ENCODE measurements at regions not wholly inside any gene's neighbourhood (a gene's known extent, or its start where the extent isn't known, plus 50 kb on each side); places are given as distances from the start of the nearest gene placed in this dataset.

DNA sequence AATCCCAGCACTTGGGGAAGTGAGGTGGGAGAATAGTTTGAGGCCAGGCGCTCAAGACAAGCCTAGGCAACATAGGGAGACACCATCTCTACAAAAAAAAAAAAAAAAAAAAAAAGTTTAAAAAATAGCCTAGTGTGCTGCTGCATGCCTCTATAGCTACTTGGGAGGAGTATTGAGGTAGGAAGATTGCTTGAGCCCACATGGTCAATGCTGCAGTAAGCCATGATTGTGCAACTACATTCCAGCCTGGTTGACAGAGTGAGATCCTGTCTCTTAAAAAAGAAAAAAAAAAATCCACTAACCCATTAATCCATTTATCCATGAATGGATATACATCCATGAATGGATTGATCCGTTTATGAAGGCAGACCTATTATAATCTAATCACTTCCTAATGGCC, 1064.6 kb upstream of the EYS start (continued):
- TF ChIP-seq, protein P1, sequence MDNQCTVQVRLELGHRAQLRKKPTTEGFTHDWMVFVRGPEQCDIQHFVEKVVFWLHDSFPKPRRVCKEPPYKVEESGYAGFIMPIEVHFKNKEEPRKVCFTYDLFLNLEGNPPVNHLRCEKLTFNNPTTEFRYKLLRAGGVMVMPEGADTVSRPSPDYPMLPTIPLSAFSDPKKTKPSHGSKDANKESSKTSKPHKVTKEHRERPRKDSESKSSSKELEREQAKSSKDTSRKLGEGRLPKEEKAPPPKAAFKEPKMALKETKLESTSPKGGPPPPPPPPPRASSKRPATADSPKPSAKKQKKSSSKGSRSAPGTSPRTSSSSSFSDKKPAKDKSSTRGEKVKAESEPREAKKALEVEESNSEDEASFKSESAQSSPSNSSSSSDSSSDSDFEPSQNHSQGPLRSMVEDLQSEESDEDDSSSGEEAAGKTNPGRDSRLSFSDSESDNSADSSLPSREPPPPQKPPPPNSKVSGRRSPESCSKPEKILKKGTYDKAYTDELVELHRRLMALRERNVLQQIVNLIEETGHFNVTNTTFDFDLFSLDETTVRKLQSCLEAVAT (IDR thresholded peaks at IDR 0.05), result no peak
- no peak for TF ChIP-seq JUND (IDR thresholded peaks at IDR 0.05; ENCODE audit: low read depth, low read length)
- no peak for TF ChIP-seq IKZF2 (IDR thresholded peaks at IDR 0.05)
- TF ChIP-seq STAT3 (IDR thresholded peaks at IDR 0.05; ENCODE audit: low read depth, low read length), result no peak

DNA sequence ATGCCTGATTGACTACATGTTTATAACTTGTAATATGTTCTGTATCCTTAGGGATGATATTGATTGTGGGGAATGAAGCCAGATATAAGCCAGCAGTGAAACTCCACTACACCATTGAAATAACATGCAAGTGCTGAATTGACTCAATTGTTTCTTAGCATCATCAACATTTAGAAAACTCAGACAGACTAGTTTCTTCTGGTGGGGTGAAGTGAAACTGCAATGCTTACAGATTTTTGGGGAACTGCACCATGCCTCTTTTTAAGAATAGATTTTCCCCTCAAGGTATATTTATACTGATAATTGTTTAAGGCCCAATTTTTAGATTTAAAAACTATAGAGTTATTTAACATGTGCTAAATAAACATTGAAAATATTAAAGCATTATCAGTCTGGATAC, 1044.6 kb upstream of the EYS start:
- Histone ChIP-seq H3K27me3 (replicated peaks in 1 of 2; ENCODE audit: control insufficient read depth in 2 of 2, insufficient read depth in 2 of 2, low read length in 1 of 2) (no peaks in the 10 kb centered on the region), H3K9ac (ENCODE audit: control insufficient read depth, insufficient read depth, low read length) (no peak overlapping the region), H3K79me2 (ENCODE audit: control insufficient read depth, insufficient read depth, low read length) (no peaks in the 10 kb centered on the region), H3K27ac (ENCODE audit: control insufficient read depth, insufficient read depth) (no peak overlapping the region), H2AFZ (ENCODE audit: control insufficient read depth, low read depth, low read length) (no peak overlapping the region), H4K20me1 (ENCODE audit: control insufficient read depth, insufficient read depth) (no peaks in the 10 kb centered on the region), H3K36me3 (ENCODE audit: control insufficient read depth in 2 of 2, insufficient read depth in 2 of 2, low read length in 1 of 2) (no peaks in the 10 kb centered on the region), H3K4me2 (ENCODE audit: control insufficient read depth, insufficient read depth) (no peak overlapping the region), H3K9me3 (replicated peaks; ENCODE audit: control insufficient read depth, insufficient read depth, low read length) (no peaks in the 10 kb centered on the region), H3K4me3 (no peak overlapping the region), H3K4me1 (ENCODE audit: control insufficient read depth, insufficient read depth, low read length) (no peaks in the 10 kb centered on the region)
- ATAC-seq (no peak), FAIRE-seq (no peak), DNase-seq (ENCODE audit: low read depth, low spot score) (no peak)
- no TSS peak for BruUV-seq (replicated peaks)
- RAD21 ChIA-PET (ENCODE audit: unreplicated experiment), result no interaction called here
- intact Hi-C loops (cut with micrococcal nuclease; ENCODE audit: unreplicated experiment), result no loop called here
- SMC1A ChIA-PET (ENCODE audit: uncharacterized antibody, unreplicated experiment), result no interaction called here
- in situ Hi-C loops (cut with MboI), result no loop called here
- POLR2A ChIA-PET, result no interaction called here
- CTCF ChIA-PET, result no interaction called here
- TF ChIP-seq HDAC2 (IDR thresholded peaks at IDR 0.05) (no peak), NFIC (IDR thresholded peaks at IDR 0.05; ENCODE audit: low read depth, low read length) (no peak), KLF5 (IDR thresholded peaks at IDR 0.05; ENCODE audit: partially characterized antibody) (no peak), IKZF2 (IDR thresholded peaks at IDR 0.05) (no peak), CBFB (IDR thresholded peaks at IDR 0.05; ENCODE audit: low read depth) (no peak), PAX8 (IDR thresholded peaks at IDR 0.05) (no peak)
- TF ChIP-seq, protein P2, sequence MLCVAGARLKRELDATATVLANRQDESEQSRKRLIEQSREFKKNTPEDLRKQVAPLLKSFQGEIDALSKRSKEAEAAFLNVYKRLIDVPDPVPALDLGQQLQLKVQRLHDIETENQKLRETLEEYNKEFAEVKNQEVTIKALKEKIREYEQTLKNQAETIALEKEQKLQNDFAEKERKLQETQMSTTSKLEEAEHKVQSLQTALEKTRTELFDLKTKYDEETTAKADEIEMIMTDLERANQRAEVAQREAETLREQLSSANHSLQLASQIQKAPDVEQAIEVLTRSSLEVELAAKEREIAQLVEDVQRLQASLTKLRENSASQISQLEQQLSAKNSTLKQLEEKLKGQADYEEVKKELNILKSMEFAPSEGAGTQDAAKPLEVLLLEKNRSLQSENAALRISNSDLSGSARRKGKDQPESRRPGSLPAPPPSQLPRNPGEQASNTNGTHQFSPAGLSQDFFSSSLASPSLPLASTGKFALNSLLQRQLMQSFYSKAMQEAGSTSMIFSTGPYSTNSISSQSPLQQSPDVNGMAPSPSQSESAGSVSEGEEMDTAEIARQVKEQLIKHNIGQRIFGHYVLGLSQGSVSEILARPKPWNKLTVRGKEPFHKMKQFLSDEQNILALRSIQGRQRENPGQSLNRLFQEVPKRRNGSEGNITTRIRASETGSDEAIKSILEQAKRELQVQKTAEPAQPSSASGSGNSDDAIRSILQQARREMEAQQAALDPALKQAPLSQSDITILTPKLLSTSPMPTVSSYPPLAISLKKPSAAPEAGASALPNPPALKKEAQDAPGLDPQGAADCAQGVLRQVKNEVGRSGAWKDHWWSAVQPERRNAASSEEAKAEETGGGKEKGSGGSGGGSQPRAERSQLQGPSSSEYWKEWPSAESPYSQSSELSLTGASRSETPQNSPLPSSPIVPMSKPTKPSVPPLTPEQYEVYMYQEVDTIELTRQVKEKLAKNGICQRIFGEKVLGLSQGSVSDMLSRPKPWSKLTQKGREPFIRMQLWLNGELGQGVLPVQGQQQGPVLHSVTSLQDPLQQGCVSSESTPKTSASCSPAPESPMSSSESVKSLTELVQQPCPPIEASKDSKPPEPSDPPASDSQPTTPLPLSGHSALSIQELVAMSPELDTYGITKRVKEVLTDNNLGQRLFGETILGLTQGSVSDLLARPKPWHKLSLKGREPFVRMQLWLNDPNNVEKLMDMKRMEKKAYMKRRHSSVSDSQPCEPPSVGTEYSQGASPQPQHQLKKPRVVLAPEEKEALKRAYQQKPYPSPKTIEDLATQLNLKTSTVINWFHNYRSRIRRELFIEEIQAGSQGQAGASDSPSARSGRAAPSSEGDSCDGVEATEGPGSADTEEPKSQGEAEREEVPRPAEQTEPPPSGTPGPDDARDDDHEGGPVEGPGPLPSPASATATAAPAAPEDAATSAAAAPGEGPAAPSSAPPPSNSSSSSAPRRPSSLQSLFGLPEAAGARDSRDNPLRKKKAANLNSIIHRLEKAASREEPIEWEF (IDR thresholded peaks at IDR 0.05; ENCODE audit: insufficient replicate concordance, low read depth, low read length), result no peak
- TF ChIP-seq, protein P3, sequence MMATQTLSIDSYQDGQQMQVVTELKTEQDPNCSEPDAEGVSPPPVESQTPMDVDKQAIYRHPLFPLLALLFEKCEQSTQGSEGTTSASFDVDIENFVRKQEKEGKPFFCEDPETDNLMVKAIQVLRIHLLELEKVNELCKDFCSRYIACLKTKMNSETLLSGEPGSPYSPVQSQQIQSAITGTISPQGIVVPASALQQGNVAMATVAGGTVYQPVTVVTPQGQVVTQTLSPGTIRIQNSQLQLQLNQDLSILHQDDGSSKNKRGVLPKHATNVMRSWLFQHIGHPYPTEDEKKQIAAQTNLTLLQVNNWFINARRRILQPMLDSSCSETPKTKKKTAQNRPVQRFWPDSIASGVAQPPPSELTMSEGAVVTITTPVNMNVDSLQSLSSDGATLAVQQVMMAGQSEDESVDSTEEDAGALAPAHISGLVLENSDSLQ (IDR thresholded peaks at IDR 0.05), result no peak
- TF ChIP-seq, protein P4, sequence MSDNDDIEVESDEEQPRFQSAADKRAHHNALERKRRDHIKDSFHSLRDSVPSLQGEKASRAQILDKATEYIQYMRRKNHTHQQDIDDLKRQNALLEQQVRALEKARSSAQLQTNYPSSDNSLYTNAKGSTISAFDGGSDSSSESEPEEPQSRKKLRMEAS (IDR thresholded peaks at IDR 0.05; ENCODE audit: low read depth, low read length), result no peak
- TF ChIP-seq, protein P5, sequence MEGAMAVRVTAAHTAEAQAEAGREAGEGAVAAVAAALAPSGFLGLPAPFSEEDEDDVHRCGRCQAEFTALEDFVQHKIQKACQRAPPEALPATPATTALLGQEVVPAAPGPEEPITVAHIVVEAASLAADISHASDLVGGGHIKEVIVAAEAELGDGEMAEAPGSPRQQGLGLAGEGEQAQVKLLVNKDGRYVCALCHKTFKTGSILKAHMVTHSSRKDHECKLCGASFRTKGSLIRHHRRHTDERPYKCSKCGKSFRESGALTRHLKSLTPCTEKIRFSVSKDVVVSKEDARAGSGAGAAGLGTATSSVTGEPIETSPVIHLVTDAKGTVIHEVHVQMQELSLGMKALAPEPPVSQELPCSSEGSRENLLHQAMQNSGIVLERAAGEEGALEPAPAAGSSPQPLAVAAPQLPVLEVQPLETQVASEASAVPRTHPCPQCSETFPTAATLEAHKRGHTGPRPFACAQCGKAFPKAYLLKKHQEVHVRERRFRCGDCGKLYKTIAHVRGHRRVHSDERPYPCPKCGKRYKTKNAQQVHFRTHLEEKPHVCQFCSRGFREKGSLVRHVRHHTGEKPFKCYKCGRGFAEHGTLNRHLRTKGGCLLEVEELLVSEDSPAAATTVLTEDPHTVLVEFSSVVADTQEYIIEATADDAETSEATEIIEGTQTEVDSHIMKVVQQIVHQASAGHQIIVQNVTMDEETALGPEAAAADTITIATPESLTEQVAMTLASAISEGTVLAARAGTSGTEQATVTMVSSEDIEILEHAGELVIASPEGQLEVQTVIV (IDR thresholded peaks at IDR 0.05; ENCODE audit: borderline replicate concordance, partially characterized antibody), result no peak
